GF-D8 (cell line): ENCODE measurements at regions not wholly inside any gene's neighbourhood (a gene's known extent, or its start where the extent isn't known, plus 50 kb on each side); places are given as distances from the start of the nearest gene placed in this dataset.
"Not testable (repeated sequence)": the region's sequence is repeated elsewhere in the genome, so short reads cannot be mapped to it uniquely, and the experiment has no call there.

Source experiments
- DNase-seq: peaks from one replicate; lab custom pipeline; 2025; lab: John Stamatoyannopoulos, UW

DNA sequence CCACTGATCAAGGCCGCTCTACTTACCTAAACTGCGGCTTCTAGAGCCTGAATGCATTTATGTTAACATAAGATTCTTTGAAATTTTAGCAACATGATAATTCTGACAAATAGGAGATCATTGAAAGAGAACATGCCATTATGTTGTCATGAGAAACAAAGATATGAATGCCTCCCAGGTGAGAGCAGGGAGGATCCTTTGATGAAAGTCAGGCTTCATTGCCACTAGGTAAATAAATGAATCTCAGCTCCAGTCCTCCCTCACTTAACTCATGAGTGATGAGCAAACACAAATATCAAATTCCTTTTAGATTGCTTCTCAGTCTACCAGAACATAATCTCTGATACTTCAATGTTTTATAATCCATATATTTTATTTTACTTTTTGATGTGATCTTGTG, 463.2 kb upstream of the CDH7 start:
- DNase-seq = no peak

DNA sequence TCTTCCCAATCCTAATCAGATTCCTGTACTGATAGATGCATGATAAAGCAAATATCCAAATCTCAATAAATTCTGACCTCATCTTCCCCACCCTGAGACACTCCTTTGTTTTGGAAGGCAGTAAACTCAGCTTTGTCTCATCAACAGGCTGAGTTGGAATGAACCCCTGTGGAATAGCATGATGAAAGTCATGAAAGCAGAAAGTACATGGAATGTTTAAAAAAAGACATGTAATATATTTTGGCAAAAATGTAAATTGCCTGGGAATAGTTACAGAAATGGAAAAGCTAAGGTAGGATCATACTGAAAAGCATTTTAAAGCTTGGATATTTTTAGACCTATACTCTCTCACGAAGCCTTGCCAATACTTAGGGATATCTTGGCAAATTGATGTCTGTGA, 468.7 kb upstream of the CDH7 start:
- no peak for DNase-seq

DNA sequence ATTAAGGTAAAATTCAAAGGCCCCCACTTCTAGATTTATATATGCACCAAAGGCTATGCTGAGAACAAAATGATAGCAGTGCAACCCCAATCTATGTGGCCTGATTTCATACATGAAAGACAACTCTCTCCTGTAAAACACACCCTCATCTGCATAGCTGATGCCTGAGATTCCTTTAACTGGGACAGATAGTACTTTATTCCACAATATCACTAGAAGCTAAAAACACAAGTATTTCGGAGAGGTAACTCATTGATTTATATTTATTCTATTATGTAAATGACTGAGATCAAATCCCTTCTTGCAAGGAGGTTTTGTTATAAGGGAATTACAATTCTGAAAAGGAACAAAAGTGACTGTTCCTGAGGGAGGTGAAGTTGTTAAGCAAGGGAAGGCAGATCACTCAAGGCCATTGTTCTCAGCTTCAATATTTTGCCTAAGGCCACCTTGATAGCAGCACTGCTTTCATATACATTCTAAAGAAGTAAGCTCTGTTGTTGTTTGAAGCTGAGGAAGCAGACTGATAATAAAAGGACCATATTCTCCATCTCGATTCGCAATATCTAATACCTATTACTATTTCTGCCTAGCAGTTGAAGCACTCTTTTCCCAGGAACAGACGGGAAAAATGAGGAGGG, 471.0 kb upstream of the CDH7 start:
- no peak for DNase-seq

DNA sequence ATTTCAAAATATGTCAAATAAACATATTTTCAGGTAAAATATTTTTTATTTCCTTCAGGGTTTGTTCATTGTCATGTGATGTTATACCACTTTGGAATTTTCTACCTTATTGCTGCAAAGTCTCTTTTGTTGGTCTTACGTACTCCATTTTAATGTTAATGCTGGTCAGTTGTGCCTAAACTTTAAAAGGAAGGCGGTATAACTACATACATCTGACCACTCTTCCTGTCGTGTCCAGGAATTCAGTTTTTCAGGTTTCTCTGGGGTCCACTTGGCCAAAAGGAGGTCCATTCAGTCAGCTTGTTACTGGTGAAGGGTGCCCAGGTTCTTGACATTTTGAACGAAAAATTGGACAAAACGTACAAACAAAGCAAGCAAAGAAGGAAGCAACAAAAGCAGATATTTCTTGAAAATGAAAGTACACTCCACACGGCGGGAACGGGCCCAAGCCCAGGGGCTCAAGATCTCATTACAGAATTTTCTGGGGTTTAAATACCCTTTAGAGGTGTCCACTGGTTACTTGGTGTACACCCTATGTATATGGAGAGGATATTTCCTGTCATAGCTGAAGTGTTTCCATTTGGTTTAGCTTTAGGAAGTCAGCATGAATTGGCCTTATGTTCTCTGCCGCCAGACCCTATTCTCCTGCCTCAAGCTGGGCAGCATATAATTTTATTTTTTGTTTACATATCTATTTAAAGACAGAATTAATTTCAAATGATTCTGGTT, 471.7 kb upstream of the CDH7 start:
- no peak for DNase-seq

DNA sequence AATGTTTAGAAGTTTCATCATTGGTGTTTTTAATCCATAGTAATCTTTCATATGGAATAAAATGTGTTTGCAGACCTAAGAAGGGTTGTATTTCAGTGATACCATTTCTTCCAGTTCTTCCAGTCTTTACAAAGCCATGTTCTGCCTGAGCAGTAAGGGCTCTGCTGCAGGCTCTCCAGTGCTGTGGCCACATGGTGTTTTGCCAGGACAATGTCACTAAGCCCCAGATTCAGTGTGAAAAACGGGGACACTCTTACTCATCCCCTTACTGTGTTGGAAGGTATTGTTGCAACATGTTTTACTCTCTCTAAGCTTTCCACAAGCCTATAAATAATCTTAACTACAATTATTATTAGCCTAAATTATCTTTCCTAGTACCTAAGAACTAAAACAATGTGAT, 481.4 kb upstream of the CDH7 start:
- DNase-seq = no peak

GRCh38 chr18:65265761-65266160, 485.1 kb upstream of the CDH7 start:
- DNase-seq = no peak

DNA sequence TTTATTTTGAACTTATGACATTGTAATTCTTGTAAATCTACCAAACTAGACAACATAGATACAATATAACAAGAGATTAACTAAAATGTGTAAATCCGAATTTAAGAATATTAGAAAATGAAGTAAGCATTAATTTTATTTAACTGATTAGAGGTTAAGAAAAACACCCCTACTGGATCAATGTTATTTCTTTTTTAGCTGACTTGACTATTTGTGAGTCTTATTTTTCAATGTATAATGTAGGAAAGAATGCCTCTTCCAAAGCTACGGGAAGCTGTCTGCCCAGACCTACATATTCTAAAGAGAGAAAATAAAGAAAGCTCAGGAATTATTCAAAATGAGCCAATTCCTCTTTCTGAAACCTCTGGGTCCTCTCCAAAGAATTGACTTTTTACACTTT, 490.8 kb upstream of the CDH7 start:
- DNase-seq = no peak

GRCh38 chr18:65259403-65259802, 491.4 kb upstream of the CDH7 start:
- DNase-seq = no peak

DNA sequence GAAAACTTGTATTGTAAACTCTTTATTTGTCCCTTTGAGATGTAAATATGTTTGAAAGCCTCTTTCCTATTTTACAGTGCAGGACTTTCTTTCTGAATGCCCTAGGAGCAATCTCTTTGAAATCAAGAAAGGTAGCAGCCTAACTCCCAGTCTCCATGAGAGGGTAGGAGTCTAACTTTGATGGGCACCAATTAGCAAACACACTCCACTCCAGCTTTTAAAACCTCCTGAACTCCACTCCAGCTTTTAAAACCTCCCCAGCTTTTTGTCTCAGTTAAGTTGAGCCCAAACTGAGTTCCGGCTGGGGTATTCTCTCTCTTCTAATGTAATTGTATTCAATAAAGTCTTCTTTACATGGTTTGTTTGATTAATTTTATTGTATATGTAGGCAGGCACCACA, 493.7 kb upstream of the CDH7 start:
- no peak for DNase-seq

DNA sequence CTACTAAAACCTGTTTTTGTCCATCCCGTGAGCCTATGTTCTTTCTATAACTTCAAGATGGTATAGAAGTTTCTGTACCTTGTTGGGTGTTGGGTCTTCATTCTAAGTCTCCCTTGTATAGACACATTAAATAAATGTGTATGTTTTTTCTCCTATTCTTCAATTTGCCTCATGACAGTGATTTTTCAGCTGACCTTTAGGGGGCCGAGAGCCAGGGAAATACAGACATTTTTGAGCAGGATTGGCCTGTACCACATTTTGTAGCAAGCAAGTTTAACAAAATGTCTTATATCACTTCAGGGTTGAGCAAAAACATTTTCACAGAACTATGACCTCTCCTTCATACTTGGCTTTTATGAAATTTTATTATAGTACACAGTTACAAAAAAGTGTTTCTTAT, 495.4 kb upstream of the CDH7 start:
- no peak for DNase-seq

DNA sequence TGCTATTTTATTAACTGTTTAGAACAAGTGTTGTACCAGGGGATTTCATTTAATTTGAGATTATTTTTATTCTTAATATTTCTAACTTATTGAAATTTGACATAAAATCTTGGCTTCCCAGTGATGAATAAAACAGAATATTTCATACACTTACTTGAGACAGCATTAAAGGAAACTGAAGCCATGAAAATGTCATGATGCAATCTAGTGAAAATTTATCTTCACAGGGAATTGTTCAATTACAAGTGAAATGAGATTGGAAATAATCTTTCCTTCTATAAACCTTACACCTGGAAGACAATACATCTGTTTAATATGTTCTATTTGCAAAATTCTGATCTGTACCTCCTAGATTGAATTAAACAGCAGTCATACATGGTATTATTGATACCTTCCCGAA, 511.0 kb upstream of the CDH7 start:
- DNase-seq = no peak

GRCh38 chr18:65235966-65236624, 514.7 kb upstream of the CDH7 start:
- DNase-seq = no peak

GRCh38 chr18:65230311-65230710, 520.5 kb upstream of the CDH7 start:
- no peak for DNase-seq

DNA sequence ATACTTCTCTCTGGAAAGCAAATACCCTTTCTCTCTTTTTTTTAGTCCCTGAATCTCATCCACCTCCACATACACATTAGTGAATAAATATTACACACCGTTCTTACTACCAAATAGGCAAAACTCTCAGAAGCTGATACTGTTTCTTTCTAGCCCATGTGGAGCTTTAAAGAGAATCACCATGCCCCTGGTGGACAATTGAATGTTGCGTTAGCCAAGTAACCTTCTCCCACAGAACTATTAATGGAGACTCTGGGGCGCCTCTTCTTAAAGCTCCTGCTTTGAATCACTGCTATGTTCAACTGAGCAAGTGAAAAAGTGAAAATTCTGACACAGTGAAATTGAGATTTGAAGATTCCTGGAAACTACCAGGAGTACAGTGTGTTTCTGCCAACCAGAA, 522.8 kb upstream of the CDH7 start:
- DNase-seq = no peak

DNA sequence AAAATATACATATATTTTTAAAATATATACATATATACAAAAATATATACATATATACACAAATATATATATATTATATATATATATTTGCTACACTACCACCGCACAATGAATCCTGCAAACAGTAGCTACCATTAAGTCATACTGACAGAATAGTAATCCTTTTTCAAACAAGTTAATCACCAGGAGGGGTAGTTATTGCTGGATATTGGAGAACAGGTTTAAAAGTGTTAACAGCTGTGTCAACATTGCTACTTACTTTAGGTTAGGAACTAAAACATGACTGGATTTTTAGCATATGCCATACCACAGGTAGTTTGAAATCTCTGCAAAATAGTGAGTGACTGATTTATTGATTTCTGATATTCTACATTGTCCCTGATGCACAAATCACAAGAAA, 529.1 kb upstream of the CDH7 start:
- no peak for DNase-seq

DNA sequence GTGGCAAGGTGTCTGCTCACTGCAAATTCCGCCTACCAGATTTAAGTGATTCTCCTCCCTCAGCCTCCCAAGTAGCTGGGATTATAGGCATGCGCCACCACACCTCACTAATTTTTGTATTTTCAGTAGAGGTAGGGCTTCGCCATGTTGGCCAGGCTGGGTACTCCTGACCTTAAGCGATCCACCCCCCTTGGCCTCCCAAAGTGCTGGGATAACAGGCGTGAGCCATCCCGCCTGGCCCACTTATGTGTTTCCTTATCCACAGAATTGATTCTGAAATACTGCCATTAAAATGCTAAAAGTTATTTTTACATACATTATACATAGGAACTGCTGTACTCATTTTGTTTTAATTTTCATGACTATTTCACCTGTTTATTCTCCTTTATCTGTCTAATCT, 529.7 kb upstream of the CDH7 start:
- no peak for DNase-seq

- no peak for DNase-seq
Measured at GRCh38 chr18:65215865-65216466, 534.8 kb upstream of the CDH7 start.

DNA sequence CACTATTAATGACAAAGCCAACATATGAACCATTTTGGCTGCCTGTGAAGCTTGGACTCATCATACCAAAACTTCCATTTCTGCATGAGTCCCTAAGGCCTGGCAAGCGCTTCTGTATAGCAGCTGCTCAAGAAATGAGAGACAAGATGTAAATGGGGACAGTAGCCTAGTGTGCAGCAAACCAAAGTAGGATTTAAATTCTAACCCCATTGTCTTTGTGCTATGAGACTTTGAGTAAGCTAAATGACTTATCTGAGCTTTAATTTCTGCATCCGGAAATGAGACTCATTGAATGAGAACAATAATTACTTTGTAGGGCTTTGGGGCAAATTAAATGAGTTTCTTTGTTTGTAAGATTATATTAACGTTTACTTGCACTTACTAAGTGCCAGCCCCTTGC, 536.4 kb upstream of the CDH7 start:
- DNase-seq = no peak

DNA sequence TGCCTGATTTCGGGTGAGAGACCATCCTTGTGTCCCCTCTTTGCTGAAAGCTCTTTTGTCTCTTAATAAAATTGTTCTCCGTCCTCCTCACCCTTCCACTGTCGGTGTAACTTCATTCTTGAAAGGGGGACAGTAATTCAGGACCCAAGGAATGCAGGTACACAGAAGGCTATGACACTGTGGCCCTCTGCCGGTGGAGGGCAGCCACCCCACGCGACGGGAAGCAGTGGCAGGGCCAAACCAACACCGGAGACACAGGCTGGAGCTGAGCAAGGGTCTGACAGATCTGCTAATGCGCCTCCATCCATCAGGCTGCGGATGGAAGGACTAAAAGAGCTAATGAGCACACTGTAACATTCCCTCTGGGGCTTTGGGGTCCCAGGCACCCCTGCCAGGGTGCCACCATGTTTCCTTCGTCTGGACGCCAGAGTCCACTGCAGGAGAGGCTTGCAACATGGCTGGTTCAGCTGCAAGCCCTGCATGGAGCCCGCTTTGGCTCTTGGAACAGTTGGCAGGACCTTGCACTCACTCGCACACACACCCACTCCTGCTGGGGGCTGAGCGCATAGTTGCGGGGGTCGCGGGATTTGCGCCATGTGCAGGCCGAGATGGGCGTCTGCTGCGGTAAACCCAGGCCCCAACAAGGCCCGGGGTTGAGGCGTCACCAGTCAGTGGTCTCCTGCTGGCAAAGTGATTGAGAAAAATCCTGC, 544.1 kb upstream of the CDH7 start:
- no peak for DNase-seq

DNA sequence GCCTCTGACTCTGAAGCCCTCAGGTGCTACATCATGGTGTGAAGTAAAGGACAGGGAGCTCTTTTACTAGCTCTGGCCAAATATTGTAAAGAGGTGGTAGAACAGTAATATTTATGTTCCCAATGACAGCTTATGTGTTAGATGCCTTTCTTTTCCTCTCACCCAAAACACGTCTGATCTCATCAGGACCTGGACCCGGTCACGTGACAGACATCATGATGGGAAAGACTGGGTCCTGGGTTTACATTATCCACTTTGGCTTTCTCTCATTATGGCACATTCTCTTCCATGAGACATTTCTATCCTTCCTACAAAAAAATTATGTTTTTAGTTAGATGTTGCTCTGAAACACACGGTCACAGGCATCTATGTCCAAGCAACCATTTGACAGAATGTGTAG, 548.7 kb upstream of the CDH7 start:
- DNase-seq = no peak

DNA sequence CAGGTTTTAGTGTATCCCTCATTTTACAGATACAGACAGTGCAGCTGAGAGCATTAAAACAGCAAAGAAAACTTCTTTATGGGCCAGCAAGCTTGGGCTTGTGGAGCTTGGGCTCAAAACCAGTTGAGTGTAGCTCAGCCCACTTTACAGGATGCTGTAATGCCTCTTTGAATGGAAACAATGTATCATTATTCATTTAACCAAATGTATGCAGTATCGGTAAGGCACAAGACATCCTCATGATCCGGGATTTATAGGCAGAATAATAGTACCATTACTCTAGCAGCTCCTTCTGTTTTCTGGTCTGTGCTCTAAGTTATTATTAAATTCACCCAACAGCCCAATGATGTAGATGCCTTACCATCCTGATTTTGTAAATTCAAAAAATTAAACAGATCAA, 575.1 kb upstream of the CDH7 start:
- DNase-seq = no peak

DNA sequence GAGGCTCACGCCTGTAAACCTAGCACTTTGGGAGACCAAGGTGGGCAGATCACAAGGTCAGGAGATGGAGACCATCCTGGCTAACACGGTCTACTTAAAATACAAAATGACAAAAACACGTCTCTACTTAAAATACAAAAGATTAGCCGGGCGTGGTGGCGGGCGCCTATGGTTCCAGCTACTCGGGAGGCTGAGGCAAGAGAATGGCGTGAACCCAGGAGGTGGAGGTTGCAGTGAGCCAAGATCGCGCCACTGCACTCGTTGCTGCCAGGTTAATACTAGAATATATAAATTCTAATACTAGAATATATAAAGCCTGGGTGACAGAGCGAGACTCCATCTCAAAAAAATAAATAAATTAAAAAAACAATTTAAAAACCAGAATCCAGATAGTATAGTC, 588.7 kb upstream of the CDH7 start:
- DNase-seq = not testable (repeated sequence)
